ENCODE measurements at regions not wholly inside any gene's neighbourhood (a gene's known extent, or its start where the extent isn't known, plus 50 kb on each side); places are given as distances from the start of the nearest gene placed in this dataset.

GRCh38 chr3:152516216-152516615, 247.5 kb downstream of the MBNL1 start:
- no peak for DNase-seq (ENCODE audit: low spot score)

- DNase-seq (ENCODE audit: low spot score): no peak
These were observed 248.8 kb downstream of the MBNL1 start for GRCh38 chr3:152517502-152517901.

GRCh38 chr3:152518346-152518745, 249.6 kb downstream of the MBNL1 start:
- DNase-seq (ENCODE audit: low spot score): no peak

- DNase-seq (ENCODE audit: low spot score): no peak
These were observed 250.6 kb downstream of the MBNL1 start for GRCh38 chr3:152519376-152519775.

GRCh38 chr3:152522036-152522435, 253.3 kb downstream of the MBNL1 start:
- no peak for DNase-seq (ENCODE audit: low spot score)

- peak; percentile 89 for DNase-seq (ENCODE audit: low spot score)
These were observed 255.7 kb downstream of the MBNL1 start for GRCh38 chr3:152524198-152525140.

GRCh38 chr3:152531717-152532116, 263.0 kb downstream of the MBNL1 start:
- no peak for DNase-seq (ENCODE audit: low spot score)

- no peak for DNase-seq (ENCODE audit: low spot score)
These were observed 269.8 kb downstream of the MBNL1 start for GRCh38 chr3:152538518-152538917.

GRCh38 chr3:152539191-152539764, 270.5 kb downstream of the MBNL1 start:
- peak; percentile 17 for DNase-seq (ENCODE audit: low spot score)

- DNase-seq (ENCODE audit: low spot score): no peak
These were observed 271.4 kb downstream of the MBNL1 start for GRCh38 chr3:152540120-152540519.

- no peak for DNase-seq (ENCODE audit: low spot score)
These were observed 278.4 kb downstream of the MBNL1 start for GRCh38 chr3:152547153-152547552.

GRCh38 chr3:152549263-152549662, 280.5 kb downstream of the MBNL1 start:
- no peak for DNase-seq (ENCODE audit: low spot score)

- no peak for DNase-seq (ENCODE audit: low spot score)
These were observed 281.6 kb downstream of the MBNL1 start for GRCh38 chr3:152550284-152550683.

GRCh38 chr3:152554980-152555379, 280.0 kb upstream of the P2RY1 start:
- DNase-seq (ENCODE audit: low spot score): peak; percentile 80

- no peak for DNase-seq (ENCODE audit: low spot score)
These were observed 279.2 kb upstream of the P2RY1 start for GRCh38 chr3:152555666-152556291.

GRCh38 chr3:152556731-152557254, 278.1 kb upstream of the P2RY1 start:
- no peak for DNase-seq (ENCODE audit: low spot score)

GRCh38 chr3:152557302-152557999, 277.5 kb upstream of the P2RY1 start:
- no peak for DNase-seq (ENCODE audit: low spot score)

GRCh38 chr3:152558386-152558785, 276.5 kb upstream of the P2RY1 start:
- DNase-seq (ENCODE audit: low spot score): no peak

- no peak for DNase-seq (ENCODE audit: low spot score)
These were observed 275.7 kb upstream of the P2RY1 start for GRCh38 chr3:152559246-152559645.

- DNase-seq (ENCODE audit: low spot score): no peak
These were observed 270.5 kb upstream of the P2RY1 start for GRCh38 chr3:152564459-152564858.

- DNase-seq (ENCODE audit: low spot score): peak; percentile 80
These were observed 260.4 kb upstream of the P2RY1 start for GRCh38 chr3:152574461-152575079.

Measured in HT-29 (cell line).